Caco-2 (cell line): ENCODE measurements at regions not wholly inside any gene's neighbourhood (a gene's known extent, or its start where the extent isn't known, plus 50 kb on each side); places are given as distances from the start of the nearest gene placed in this dataset.

Source experiments
- BruUV-seq: library from RNA; stranded (reverse); fragments of 400-500 nt; replicated peaks from 2 replicates; lab custom pipeline; 2021; lab: Mats Ljungman, UMichigan
- CTCF ChIA-PET: fragments of 300-600 bp; sonication (Branson Sonifier 250); formaldehyde crosslinking; loops from one replicate; lab custom pipeline; 2022; ENCODE audit warnings: antibody characterized with exemption; lab: Charles Lee
- POLR2A ChIA-PET: fragments of 300-600 bp; sonication (Branson Sonifier 250); formaldehyde crosslinking; loops from one replicate; lab custom pipeline; 2022; ENCODE audit warnings: antibody characterized with exemption; lab: Charles Lee
- DNase-seq, 2 experiments: peaks; one replicate each; pipeline versions ENCODE4 v3.0.0 to v3.0.0-alpha.2; 2020 to 2022
- H3K27me3 ChIP-seq: replicated peaks from 2 replicates; pipeline ENCODE4 v1.6.0; 2011; ENCODE audit warnings: low read length; ENCODE audit not compliant: control insufficient read depth, insufficient read depth
- H3K36me3 ChIP-seq: 2 replicates; pipeline ENCODE4 v1.5.1; 2011; ENCODE audit warnings: low read length; ENCODE audit not compliant: control insufficient read depth, insufficient read depth
- H3K4me1 ChIP-seq: fragments of 250-450 bp; sonication (Bioruptor Pico); 2 replicates; pipeline ENCODE4 v1.5.1; 2020; ENCODE audit warnings: mild to moderate bottlenecking
- H3K4me3 ChIP-seq: 2 replicates; pipeline ENCODE4 v1.5.1; 2011; ENCODE audit warnings: low read depth, mild to moderate bottlenecking, control low read depth, low read length
- H3K9me3 ChIP-seq: fragments of 250-450 bp; sonication (Bioruptor Pico); 2 replicates; pipeline ENCODE4 v1.5.1; 2020; ENCODE audit warnings: mild to moderate bottlenecking, moderate library complexity
- H3K27ac Mint-ChIP-seq: one replicate; pipeline ENCODE4 v1.8.0; 2022; ENCODE audit warnings: mixed read lengths; ENCODE audit not compliant: unreplicated experiment
- H3K27me3 Mint-ChIP-seq: one replicate; pipeline ENCODE4 v1.8.0; 2022; ENCODE audit warnings: mixed read lengths; ENCODE audit not compliant: insufficient read depth, unreplicated experiment
- H3K36me3 Mint-ChIP-seq: one replicate; pipeline ENCODE4 v1.8.0; 2022; ENCODE audit warnings: mild to moderate bottlenecking, mixed read lengths; ENCODE audit not compliant: insufficient read depth, unreplicated experiment
- H3K4me1 Mint-ChIP-seq: one replicate; pipeline ENCODE4 v1.8.0; 2022; ENCODE audit warnings: low read depth, mixed read lengths; ENCODE audit not compliant: unreplicated experiment
- H3K4me3 Mint-ChIP-seq: one replicate; pipeline ENCODE4 v1.8.0; 2022; ENCODE audit warnings: mild to moderate bottlenecking, moderate library complexity, mixed read lengths; ENCODE audit not compliant: unreplicated experiment
- H3K9me3 Mint-ChIP-seq: one replicate; pipeline ENCODE4 v1.8.0; 2022; ENCODE audit warnings: mixed read lengths; ENCODE audit not compliant: unreplicated experiment
- intact Hi-C: fragments of 100-400 bp; cut with micrococcal nuclease; formaldehyde crosslinking; loops from one replicate; pipeline ENCODE4 v1.10.0; 2022; ENCODE audit not compliant: unreplicated experiment
- TF ChIP-seq, protein P1 (sequence below), 2 experiments: fragments of 200-600 bp in 1 of 2; IDR thresholded peaks; 1 replicate in 1 of 2; 2 replicates in 1 of 2; pipeline versions ENCODE4 v1.5.1 to v1.8.0; 2011 to 2022; ENCODE audit warnings: antibody characterized with exemption in 1 of 2, control low read depth in 1 of 2, inconsistent platforms in 1 of 2, low read depth in 1 of 2, low read length in 1 of 2, mild to moderate bottlenecking in 1 of 2, moderate library complexity in 1 of 2; ENCODE audit not compliant: insufficient read depth in 1 of 2, severe bottlenecking in 1 of 2, unreplicated experiment in 1 of 2

DNA sequence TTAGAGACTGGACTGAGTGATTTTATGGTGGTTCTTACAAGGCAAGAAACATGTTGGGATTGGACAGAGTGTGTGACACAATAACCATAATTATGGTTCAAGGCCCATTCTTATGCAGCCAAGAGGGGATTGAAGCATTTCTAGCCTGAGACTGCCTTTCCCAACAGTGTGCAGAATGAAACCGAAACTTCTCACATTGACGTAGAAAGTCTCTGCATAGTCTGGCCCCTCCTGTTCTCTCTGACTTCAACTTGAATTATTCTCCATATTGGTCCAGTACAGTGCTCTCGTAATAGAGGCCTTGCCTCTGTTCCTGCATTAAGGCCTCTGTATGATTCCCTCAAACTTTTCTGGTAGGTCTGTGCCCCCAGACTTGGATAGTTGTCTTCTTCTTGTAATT, 138.3 kb downstream of the DIPK2A start:
- no peak for DNase-seq
- Mint-ChIP-seq H3K36me3 (no peaks in the 10 kb centered on the region), H3K27ac (peak overlapping the region; percentile 28), H3K9me3 (no peaks in the 10 kb centered on the region), H3K4me3 (no peak overlapping the region), H3K27me3 (no peaks in the 10 kb centered on the region), H3K4me1 (no peaks in the 10 kb centered on the region)
- no peak overlapping the region for H3K4me3 ChIP-seq
- no TSS peak for BruUV-seq
- no peaks in the 10 kb centered on the region for H3K27me3 ChIP-seq
- H3K9me3 ChIP-seq: no peaks in the 10 kb centered on the region; the same call in 1 of the 2 replicates
- TF ChIP-seq, protein P1, sequence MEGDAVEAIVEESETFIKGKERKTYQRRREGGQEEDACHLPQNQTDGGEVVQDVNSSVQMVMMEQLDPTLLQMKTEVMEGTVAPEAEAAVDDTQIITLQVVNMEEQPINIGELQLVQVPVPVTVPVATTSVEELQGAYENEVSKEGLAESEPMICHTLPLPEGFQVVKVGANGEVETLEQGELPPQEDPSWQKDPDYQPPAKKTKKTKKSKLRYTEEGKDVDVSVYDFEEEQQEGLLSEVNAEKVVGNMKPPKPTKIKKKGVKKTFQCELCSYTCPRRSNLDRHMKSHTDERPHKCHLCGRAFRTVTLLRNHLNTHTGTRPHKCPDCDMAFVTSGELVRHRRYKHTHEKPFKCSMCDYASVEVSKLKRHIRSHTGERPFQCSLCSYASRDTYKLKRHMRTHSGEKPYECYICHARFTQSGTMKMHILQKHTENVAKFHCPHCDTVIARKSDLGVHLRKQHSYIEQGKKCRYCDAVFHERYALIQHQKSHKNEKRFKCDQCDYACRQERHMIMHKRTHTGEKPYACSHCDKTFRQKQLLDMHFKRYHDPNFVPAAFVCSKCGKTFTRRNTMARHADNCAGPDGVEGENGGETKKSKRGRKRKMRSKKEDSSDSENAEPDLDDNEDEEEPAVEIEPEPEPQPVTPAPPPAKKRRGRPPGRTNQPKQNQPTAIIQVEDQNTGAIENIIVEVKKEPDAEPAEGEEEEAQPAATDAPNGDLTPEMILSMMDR (IDR thresholded peaks at IDR 0.05; ENCODE audit: insufficient read depth in 1 of 2, low read depth in 1 of 2, low read length in 1 of 2, severe bottlenecking in 1 of 2, unreplicated experiment in 1 of 2): no peak
- POLR2A ChIA-PET: no interaction called here
- CTCF ChIA-PET: no interaction called here
- peaks cover 25% of the 10 kb centered on the region for H3K4me1 ChIP-seq
- no peaks in the 10 kb centered on the region for H3K36me3 ChIP-seq
- intact Hi-C loops: no loop called here

DNA sequence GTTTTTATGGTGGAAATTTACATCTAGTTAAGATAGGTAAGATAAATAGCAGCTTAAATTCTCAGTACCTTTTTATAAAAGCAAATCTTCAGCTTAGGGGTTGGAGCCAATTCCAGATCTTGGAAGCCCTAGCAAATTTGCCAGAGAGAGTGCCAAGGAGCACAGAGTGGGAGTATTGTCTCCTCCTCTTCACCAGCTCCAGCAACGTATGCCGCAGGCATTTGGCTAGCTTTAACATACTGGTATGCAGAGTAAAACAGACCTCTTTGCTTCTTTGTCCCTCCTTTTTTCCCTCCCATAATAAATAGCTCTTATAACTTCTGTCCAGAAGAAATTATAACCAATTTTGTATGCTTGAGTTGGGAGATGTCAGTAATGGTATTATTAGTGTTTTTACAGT, 140.4 kb downstream of the DIPK2A start:
- intact Hi-C loops: no loop called here
- no peaks in the 10 kb centered on the region for H3K9me3 Mint-ChIP-seq
- Histone ChIP-seq H3K9me3 (no peaks in the 10 kb centered on the region), H3K4me3 (no peak overlapping the region), H3K27me3 (no peaks in the 10 kb centered on the region), H3K36me3 (no peaks in the 10 kb centered on the region), H3K4me1 (peaks cover 15% of the 10 kb centered on the region)
- TF ChIP-seq, protein P1 (IDR thresholded peaks at IDR 0.05; ENCODE audit: insufficient read depth in 1 of 2, low read depth in 1 of 2, low read length in 1 of 2, severe bottlenecking in 1 of 2, unreplicated experiment in 1 of 2): no peak
- ChIA-PET CTCF (no interaction called here), POLR2A (no interaction called here)
- no peak overlapping the region for H3K27ac Mint-ChIP-seq
- no peak overlapping the region for H3K4me3 Mint-ChIP-seq
- BruUV-seq: no TSS peak
- no peak for DNase-seq
- no peaks in the 10 kb centered on the region for H3K36me3 Mint-ChIP-seq
- H3K4me1 Mint-ChIP-seq: peaks cover 7% of the 10 kb centered on the region
- H3K27me3 Mint-ChIP-seq: no peaks in the 10 kb centered on the region

GRCh38 chr3:144112437-144112836, 140.8 kb downstream of the DIPK2A start:
- H3K36me3 Mint-ChIP-seq: no peaks in the 10 kb centered on the region
- DNase-seq: no peak
- peaks cover 7% of the 10 kb centered on the region for H3K4me1 Mint-ChIP-seq
- H3K27me3 Mint-ChIP-seq: no peaks in the 10 kb centered on the region
- Histone ChIP-seq H3K9me3 (no peaks in the 10 kb centered on the region), H3K4me1 (peaks cover 11% of the 10 kb centered on the region), H3K36me3 (no peaks in the 10 kb centered on the region), H3K4me3 (no peak overlapping the region), H3K27me3 (no peaks in the 10 kb centered on the region)
- intact Hi-C loops: no loop called here
- no peak overlapping the region for H3K4me3 Mint-ChIP-seq
- H3K9me3 Mint-ChIP-seq: no peaks in the 10 kb centered on the region
- TF ChIP-seq, protein P1 (IDR thresholded peaks at IDR 0.05; ENCODE audit: insufficient read depth in 1 of 2, low read depth in 1 of 2, low read length in 1 of 2, severe bottlenecking in 1 of 2, unreplicated experiment in 1 of 2): no peak
- no peak overlapping the region for H3K27ac Mint-ChIP-seq
- BruUV-seq: no TSS peak
- CTCF ChIA-PET: no interaction called here
- POLR2A ChIA-PET: no interaction called here
